Memory B cell (primary cell): ENCODE measurements at regions not wholly inside any gene's neighbourhood (a gene's known extent, or its start where the extent isn't known, plus 50 kb on each side); places are given as distances from the start of the nearest gene placed in this dataset.

Source experiments
- ATAC-seq: fragments of 150-1000 bp; cut with Tn5 transposase; 2 replicates; pipeline ENCODE4 v1.10.0; 2021; ENCODE audit warnings: low read depth, mild to moderate bottlenecking, moderate library complexity
- DNase-seq, 2 donors: peaks; one replicate each; pipeline ENCODE4 v3.0.0; 2022; ENCODE audit warnings: low spot score in 2 of 2
- H3K27ac Mint-ChIP-seq: one replicate; pipeline ENCODE4 v1.8.0; 2022; ENCODE audit warnings: mild to moderate bottlenecking, moderate library complexity, mixed read lengths
- H3K27me3 Mint-ChIP-seq: one replicate; pipeline ENCODE4 v1.8.0; 2022; ENCODE audit warnings: mixed read lengths
- H3K36me3 Mint-ChIP-seq: one replicate; pipeline ENCODE4 v1.8.0; 2022; ENCODE audit warnings: mild to moderate bottlenecking, mixed read lengths
- H3K4me1 Mint-ChIP-seq: one replicate; pipeline ENCODE4 v1.8.0; 2022; ENCODE audit warnings: mixed read lengths
- H3K4me3 Mint-ChIP-seq: one replicate; pipeline ENCODE4 v1.8.0; 2022; ENCODE audit warnings: mild to moderate bottlenecking, moderate library complexity, mixed read lengths
- H3K9me3 Mint-ChIP-seq: one replicate; pipeline ENCODE4 v1.8.0; 2022; ENCODE audit warnings: mixed read lengths

DNA sequence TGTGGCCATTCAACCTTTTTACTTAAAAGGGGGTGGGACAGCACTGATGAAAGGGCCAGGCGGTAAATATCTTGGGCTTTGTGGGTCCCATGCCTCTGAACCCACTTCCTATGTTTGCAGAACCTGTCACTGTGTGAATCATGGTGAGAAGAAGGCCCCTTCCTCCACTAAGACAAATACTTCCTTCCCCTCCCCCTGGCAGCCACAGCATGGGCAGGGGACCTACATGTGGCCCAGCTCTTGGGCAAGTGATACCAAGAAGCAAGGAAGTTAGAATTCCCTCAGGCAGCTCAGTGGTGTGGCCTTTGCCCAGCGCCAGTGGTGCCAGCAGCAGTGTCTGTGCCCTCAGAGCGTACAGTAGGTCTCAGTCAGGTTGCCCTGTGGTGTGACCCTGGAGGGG lies 168.6 kb downstream of the TRIM33 start:
- H3K4me1 Mint-ChIP-seq, result peaks cover 12% of the 10 kb centered on the region
- DNase-seq (no peak), ATAC-seq (no peak)
- H3K27me3 Mint-ChIP-seq, result peaks cover 10% of the 10 kb centered on the region
- H3K4me3 Mint-ChIP-seq, result no peak overlapping the region
- H3K9me3 Mint-ChIP-seq, result no peaks in the 10 kb centered on the region
- no peak overlapping the region for H3K27ac Mint-ChIP-seq
- no peaks in the 10 kb centered on the region for H3K36me3 Mint-ChIP-seq

DNA sequence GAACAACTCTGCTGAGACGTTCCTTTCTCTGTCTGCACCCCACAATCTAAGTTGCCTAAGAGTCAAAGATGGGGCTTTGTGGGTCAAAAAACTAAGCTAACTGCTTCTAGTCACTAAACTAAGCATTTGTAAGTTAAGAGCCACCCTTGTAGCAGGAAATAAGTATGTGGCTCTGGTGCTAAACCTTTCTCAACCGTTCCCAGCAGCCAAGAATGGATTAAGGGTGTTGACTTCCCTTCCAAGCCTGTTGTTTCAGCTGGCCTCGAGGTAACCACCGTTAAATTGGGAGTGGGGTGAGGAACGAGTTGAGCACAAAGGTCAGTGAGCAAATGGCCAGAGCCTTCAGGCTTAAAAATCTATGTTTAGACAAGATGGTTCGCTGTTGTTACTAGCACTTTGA lies 169.1 kb downstream of the TRIM33 start:
- no peak for DNase-seq
- Mint-ChIP-seq H3K27me3 (peaks cover 11% of the 10 kb centered on the region), H3K27ac (no peak overlapping the region), H3K9me3 (no peaks in the 10 kb centered on the region), H3K4me3 (no peak overlapping the region), H3K36me3 (no peaks in the 10 kb centered on the region), H3K4me1 (peaks cover 10% of the 10 kb centered on the region)
- no peak for ATAC-seq

DNA sequence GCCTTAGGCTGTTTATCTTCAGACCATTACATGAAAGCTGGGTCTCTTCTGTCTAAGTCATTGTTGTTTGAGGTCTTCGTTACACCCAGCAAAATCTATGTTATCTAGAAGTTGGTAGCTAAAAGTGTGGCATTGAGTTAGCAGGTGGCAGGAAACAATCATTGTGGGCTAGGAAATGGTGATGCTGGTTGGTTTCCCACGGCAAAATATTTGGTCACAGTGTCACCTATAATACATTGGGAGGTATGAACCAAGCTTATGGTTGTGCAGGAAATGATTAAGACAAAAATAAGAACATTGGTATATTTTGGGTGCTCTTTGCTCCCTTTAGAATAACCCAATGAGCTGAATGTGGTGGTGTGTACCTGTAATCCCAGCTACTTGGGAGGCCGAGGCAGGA lies 169.7 kb downstream of the TRIM33 start:
- Mint-ChIP-seq H3K36me3 (no peaks in the 10 kb centered on the region), H3K9me3 (no peaks in the 10 kb centered on the region), H3K27ac (no peak overlapping the region), H3K4me1 (peaks cover 8% of the 10 kb centered on the region), H3K27me3 (peaks cover 10% of the 10 kb centered on the region), H3K4me3 (no peak overlapping the region)
- ATAC-seq, result peak; percentile 54
- no peak for DNase-seq

DNA sequence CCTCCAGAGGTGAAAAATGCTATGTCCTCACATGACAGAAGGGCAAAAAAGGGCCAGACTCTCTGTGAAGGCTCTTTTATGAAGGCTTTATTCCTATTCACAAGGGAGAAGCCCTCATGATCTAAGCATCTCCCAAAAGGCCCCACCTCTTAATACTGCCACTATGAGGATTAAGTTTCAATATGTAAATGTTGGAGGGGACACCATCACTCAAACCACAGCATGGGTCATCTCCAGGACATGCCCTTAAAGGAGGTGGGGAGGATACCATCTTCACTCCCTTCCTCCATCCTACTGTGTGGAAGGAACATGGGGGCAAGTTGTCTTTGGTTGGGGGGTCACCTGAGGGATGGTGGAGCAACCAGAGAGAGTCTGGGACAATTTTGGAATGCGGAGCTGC lies 170.1 kb downstream of the TRIM33 start:
- H3K9me3 Mint-ChIP-seq, result no peaks in the 10 kb centered on the region
- ATAC-seq (no peak), DNase-seq (no peak)
- peaks cover 7% of the 10 kb centered on the region for H3K4me1 Mint-ChIP-seq
- H3K27me3 Mint-ChIP-seq, result peaks cover 9% of the 10 kb centered on the region
- H3K4me3 Mint-ChIP-seq, result no peak overlapping the region
- no peak overlapping the region for H3K27ac Mint-ChIP-seq
- H3K36me3 Mint-ChIP-seq, result no peaks in the 10 kb centered on the region

DNA sequence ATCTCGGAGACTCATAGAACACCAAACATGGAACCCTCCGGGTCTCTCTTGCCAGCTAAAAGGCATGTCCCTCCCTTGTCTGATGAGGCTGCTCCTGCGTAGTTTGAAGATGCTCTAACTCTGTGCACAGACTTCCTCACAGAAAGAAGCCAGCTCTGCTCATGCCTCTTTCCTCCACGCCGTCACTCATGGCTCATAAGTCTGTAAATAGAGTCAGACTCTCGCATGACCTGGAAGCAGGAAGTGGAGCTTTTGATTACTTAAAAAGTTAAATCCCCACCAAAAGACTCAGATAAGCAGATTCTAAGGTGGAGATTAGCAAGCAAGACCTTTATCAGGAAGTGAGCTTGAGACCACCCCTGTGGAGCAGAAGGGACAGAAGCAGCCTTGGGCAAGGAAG lies 171.6 kb downstream of the TRIM33 start:
- H3K36me3 Mint-ChIP-seq, result no peaks in the 10 kb centered on the region
- no peak for DNase-seq
- no peak for ATAC-seq
- no peaks in the 10 kb centered on the region for H3K9me3 Mint-ChIP-seq
- H3K27me3 Mint-ChIP-seq, result peaks cover 13% of the 10 kb centered on the region
- H3K4me3 Mint-ChIP-seq, result no peak overlapping the region
- H3K27ac Mint-ChIP-seq, result no peak overlapping the region
- peaks cover 4% of the 10 kb centered on the region for H3K4me1 Mint-ChIP-seq

DNA sequence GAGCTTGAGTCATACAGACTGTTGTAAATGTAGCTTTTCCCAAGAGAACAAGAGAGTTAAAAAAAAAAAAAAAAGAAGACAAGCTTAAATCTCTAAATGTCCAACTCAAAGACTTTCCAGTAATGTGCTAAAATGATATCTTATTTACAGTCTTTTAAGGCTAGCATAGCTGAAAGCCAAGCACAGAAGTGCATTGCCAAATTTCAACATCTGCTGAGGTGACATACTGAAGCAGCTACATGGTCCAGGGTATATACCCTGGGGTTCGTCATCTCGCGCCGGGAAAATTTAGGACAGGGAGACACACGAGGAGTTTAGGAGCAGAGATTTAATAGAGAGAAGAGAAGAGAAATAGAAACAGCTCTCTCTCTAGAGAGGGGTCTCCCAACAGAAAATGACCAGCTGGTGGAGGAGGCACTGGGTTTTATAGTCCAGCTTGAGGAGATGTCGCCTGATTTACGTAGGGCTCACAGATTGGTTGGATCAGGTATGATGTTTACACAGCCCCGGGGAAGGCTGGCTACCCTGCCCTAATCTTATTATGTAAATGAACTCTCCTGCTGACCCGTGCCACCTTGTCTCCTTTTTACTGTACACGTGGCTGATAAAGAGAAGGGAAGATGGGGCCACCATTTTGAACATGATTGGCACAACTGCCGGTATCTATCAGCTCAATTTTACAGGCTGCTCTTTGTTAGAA lies 172.7 kb downstream of the TRIM33 start:
- Mint-ChIP-seq H3K4me3 (no peak overlapping the region), H3K36me3 (no peaks in the 10 kb centered on the region), H3K27ac (no peak overlapping the region), H3K4me1 (peaks cover 4% of the 10 kb centered on the region), H3K27me3 (peaks cover 13% of the 10 kb centered on the region), H3K9me3 (no peaks in the 10 kb centered on the region)
- DNase-seq (no peak), ATAC-seq (no peak)

DNA sequence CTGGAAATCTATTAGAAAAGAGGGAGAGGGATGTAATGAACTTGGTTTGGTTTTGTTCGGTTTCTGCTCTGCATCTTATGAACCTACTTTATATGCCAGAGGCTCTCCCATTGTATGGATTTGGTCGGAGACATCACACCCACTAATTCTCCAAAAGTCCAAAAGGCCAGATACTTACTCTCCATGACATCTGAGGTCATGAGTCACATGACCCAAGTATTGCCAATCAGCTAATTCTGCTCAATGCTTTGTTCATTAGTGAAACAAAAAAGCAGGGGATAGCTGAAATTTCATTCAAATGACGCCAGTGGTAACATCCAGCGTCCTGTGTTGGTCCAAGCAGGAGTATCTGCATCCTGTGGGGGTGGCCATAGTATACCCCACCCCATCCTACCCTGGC lies 173.6 kb downstream of the TRIM33 start:
- no peak overlapping the region for H3K27ac Mint-ChIP-seq
- no peak for ATAC-seq
- H3K4me3 Mint-ChIP-seq, result no peak overlapping the region
- H3K4me1 Mint-ChIP-seq, result peaks cover 4% of the 10 kb centered on the region
- DNase-seq, result no peak
- no peaks in the 10 kb centered on the region for H3K36me3 Mint-ChIP-seq
- peaks cover 13% of the 10 kb centered on the region for H3K27me3 Mint-ChIP-seq
- no peaks in the 10 kb centered on the region for H3K9me3 Mint-ChIP-seq

DNA sequence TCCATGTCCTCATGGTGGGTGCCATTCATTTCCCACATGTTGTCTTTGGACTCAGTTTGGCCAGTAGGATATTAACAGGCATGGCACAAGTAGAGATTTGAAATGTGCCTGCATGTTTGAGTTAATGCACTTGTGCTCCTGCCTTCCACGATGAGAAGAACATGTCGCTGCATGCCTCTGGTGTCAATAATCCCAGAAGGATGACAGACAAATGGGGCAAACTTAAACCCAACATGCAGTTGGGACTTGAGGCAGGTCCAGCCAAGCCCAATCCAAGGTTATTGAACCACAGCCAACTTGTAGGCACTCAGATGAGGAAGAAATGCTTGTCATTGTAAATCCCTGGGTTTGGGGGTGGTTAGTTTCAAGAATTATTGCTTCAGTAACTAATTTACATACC lies 174.6 kb downstream of the TRIM33 start:
- DNase-seq (no peak), ATAC-seq (no peak)
- H3K4me3 Mint-ChIP-seq, result no peak overlapping the region
- H3K9me3 Mint-ChIP-seq, result no peaks in the 10 kb centered on the region
- no peak overlapping the region for H3K27ac Mint-ChIP-seq
- H3K27me3 Mint-ChIP-seq, result peaks cover 13% of the 10 kb centered on the region
- H3K36me3 Mint-ChIP-seq, result no peaks in the 10 kb centered on the region
- peaks cover 4% of the 10 kb centered on the region for H3K4me1 Mint-ChIP-seq

DNA sequence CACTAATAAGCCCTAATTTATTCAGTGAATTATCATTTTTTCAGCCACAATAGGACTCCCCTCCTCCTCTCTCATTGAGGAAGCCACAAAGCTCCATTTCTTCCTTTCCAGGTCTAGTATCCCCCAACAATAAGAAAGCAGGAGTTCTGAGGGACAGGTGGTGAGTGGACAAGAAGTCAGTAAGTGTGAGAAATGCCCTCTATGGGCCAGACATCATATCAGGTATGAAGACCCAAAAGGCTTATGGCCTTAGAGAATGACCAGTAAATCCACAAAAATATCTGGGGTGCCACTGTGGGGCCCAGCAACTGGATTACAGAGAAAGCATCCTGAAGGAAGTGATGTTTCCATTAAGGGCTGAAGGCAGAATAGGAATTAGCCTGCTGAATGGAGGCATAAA lies 175.7 kb downstream of the TRIM33 start:
- DNase-seq, result no peak
- Mint-ChIP-seq H3K4me1 (no peaks in the 10 kb centered on the region), H3K36me3 (no peaks in the 10 kb centered on the region), H3K27ac (no peak overlapping the region), H3K4me3 (no peak overlapping the region), H3K27me3 (peaks cover 10% of the 10 kb centered on the region), H3K9me3 (no peaks in the 10 kb centered on the region)
- no peak for ATAC-seq

DNA sequence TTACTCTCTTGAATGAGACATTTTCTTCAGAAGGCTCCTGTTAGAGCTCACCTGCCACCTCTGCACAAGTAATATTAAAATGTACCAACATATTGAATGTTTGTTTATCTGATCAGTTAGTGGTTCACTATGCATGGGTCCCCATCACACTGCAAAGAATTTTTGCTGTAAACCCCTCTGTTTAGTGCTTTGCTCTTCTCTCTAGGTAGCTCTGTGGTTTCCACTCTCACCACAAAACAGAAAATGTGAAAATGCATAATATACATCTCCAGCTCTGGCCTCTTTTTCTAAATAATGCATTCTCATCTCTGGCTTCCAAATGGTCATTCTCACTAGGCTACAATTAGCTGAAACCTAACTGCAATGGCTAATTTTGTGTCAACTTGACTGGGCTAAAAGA lies 176.7 kb downstream of the TRIM33 start:
- Mint-ChIP-seq H3K9me3 (no peaks in the 10 kb centered on the region), H3K27ac (no peak overlapping the region), H3K4me1 (no peaks in the 10 kb centered on the region), H3K36me3 (no peaks in the 10 kb centered on the region), H3K4me3 (no peak overlapping the region), H3K27me3 (peaks cover 13% of the 10 kb centered on the region)
- ATAC-seq, result no peak
- no peak for DNase-seq

DNA sequence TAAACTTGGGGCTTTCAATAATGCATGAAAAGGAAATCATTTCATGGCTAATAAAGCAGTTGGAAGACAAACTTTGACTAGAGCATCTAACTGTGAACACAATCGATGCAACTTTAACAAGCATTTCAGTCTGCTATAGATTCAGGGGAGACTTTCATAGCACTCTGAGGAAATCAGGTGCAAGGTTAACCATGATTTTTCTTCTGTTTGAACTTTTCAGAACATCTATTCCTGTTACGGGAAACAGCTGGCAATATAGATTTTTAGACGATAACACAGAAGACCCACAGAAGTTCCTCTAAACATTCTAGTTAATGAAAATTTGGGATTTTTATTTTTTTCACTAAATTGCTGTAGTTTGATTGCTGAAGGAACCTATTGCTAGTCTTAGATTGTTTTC lies 177.3 kb downstream of the TRIM33 start:
- H3K4me3 Mint-ChIP-seq, result no peak overlapping the region
- no peak overlapping the region for H3K27ac Mint-ChIP-seq
- peaks cover 12% of the 10 kb centered on the region for H3K27me3 Mint-ChIP-seq
- no peaks in the 10 kb centered on the region for H3K36me3 Mint-ChIP-seq
- DNase-seq (no peak), ATAC-seq (no peak)
- H3K4me1 Mint-ChIP-seq, result no peaks in the 10 kb centered on the region
- no peaks in the 10 kb centered on the region for H3K9me3 Mint-ChIP-seq

DNA sequence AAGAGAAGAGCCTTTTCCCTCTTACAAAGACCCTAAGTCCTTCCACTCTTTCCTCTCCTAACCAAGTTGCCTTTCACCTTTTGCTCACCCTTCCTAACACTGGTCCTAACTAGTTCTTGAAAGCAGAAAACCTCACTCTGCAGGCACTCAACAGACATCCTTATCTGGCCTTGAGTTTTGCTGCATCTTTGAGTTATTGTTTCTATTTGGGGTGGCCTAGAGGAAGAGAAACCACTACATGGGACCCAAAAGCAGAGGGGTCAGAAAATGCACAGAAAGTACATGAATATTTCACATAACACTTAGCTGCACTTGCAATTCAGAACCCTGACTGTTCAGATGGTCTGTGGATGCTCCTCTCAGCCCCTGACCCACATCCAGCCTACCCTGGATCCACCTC lies 178.3 kb upstream of the SYT6 start:
- Mint-ChIP-seq H3K4me3 (no peak overlapping the region), H3K9me3 (no peaks in the 10 kb centered on the region), H3K36me3 (no peaks in the 10 kb centered on the region), H3K27ac (no peak overlapping the region), H3K27me3 (peaks cover 7% of the 10 kb centered on the region), H3K4me1 (no peaks in the 10 kb centered on the region)
- DNase-seq (no peak), ATAC-seq (no peak)

DNA sequence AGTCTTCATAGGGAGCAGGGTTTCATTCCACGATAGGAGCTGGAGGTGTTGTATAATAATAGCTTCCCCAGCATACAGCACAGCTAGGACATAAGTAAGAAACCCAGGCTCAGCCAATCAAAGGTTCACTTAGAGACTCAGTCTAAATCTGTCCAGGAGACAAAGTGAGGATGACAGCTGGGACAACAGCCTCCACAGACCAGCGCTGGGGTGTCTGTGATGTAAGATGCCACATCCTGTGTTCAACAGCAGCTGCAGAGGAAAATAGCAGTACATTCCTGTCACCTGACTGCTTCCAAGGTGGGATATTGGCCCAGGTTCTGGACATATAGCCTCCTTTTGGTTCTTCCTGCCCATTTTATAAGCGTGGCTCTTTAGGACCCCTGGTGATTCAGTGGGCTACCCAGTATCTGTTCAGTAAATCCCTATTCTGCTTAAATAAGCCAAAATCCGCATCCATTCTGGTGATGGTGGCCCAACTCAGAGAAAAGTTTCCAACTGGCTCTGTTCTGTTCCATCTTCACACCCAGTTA lies 176.8 kb upstream of the SYT6 start:
- Mint-ChIP-seq H3K4me1 (no peaks in the 10 kb centered on the region), H3K36me3 (no peaks in the 10 kb centered on the region), H3K4me3 (no peak overlapping the region), H3K27me3 (peaks cover 7% of the 10 kb centered on the region), H3K27ac (no peak overlapping the region), H3K9me3 (no peaks in the 10 kb centered on the region)
- no peak for ATAC-seq
- DNase-seq, result no peak

DNA sequence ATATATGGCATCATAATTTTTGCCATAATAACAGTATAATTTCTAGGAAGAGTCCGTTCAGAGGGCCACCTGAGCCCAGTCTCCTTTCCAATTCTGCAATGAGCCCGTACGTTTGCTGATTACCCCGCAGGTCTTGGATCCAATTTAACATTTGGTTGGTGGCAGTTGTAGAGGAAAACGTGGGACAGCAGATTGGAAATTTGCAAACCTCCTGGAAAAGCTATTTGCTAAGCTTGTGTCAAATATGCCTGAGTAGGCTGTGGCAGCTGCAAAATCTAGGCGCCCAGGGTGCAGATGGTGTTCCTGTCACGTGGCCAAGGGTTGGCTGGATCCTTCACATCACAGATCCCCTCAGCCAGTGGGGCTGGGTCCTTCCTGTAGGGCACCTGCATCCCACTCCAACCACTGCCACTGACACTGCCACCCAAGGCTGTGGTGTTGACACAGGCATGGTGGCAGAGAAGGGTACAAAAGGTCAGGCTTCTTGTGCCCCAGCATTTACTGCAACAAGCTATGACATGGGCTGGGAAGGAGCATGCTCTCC lies 174.8 kb upstream of the SYT6 start:
- Mint-ChIP-seq H3K4me3 (no peak overlapping the region), H3K9me3 (no peaks in the 10 kb centered on the region), H3K27ac (no peak overlapping the region), H3K4me1 (no peaks in the 10 kb centered on the region), H3K27me3 (peaks cover 6% of the 10 kb centered on the region), H3K36me3 (no peaks in the 10 kb centered on the region)
- DNase-seq, result no peak
- no peak for ATAC-seq

DNA sequence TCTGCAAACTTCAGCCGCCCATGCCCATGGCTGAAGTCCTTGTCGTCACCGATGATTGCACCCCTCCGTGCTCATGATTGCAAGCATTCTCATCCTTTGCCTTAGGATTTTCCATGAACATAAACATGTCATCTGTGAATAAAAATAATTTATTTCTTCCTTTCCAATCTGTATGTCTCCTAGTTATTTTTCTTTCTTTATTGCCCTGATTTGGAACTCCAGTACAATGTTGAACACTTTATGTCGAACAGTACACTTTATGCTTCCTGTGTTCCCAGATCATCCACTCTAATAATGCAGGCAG lies 170.9 kb upstream of the SYT6 start:
- DNase-seq (no peak), ATAC-seq (no peak)
- no peaks in the 10 kb centered on the region for H3K36me3 Mint-ChIP-seq
- no peaks in the 10 kb centered on the region for H3K4me1 Mint-ChIP-seq
- H3K27ac Mint-ChIP-seq, result no peak overlapping the region
- no peaks in the 10 kb centered on the region for H3K9me3 Mint-ChIP-seq
- peaks cover 5% of the 10 kb centered on the region for H3K27me3 Mint-ChIP-seq
- no peak overlapping the region for H3K4me3 Mint-ChIP-seq
